ENCODE measurements at regions not wholly inside any gene's neighbourhood (a gene's known extent, or its start where the extent isn't known, plus 50 kb on each side); places are given as distances from the start of the nearest gene placed in this dataset.
"Not testable (repeated sequence)": the region's sequence is repeated elsewhere in the genome, so short reads cannot be mapped to it uniquely, and the experiment has no call there.

DNA sequence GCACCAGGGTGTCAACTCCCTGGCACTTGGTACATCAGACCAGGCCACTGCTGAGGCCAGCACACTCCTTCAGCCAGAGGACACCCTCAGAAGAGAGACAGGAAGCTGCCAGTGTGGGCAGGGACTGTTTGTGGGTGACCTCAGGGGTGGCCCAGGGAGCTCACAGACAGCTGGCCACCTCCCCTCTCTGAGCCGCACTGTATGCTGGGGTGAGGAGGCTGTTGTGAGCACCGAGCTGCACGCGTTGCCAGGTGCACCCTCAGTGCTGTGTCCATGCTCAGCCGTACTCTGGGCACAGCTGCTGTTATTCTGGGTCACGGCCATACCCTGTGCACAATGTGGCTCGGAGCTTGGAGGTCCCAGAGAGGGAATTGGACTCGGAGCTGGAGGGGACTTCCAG, 61.5 kb upstream of the NANOS1 start:
- DNase-seq: no peak

DNA sequence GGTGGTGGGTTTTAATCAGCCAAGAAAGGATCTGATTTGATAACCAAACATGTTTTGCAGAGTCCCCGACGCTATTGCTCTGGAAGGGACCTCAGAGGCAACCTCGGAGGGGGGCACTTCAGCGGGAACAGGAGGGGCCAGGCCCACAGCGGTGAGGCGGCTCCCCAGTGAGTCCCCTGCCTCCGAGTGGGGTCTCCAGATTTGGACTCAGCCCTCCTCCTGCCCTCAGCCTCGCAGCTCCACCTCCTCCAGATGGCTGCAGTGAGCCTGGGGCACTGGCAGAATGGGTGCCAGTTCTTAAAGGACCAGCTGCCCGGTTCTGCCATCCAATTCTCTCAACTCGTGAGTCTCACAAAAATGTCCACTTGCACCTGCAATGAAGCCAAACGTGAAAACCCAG, 61.0 kb upstream of the NANOS1 start:
- DNase-seq: no peak

DNA sequence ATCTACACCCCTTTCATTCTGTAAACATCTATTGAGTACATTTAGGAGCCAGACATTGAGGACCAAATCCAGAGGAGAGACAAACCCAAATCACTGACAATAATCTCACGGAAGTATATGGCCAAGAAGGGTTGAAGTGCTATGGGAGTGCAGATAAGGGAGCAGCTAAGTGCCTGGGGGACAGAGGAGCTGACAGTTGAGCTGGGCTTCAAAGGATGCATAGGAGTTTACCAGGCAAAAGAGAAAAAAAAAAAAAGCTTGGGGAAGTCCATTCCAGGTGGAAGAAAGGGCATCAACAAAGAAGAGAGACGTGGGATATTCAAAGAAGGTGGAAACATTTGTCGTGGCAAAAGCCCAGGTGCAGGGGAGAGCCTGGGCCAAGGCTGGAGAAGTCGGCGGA, 60.5 kb upstream of the NANOS1 start:
- DNase-seq: no peak

DNA sequence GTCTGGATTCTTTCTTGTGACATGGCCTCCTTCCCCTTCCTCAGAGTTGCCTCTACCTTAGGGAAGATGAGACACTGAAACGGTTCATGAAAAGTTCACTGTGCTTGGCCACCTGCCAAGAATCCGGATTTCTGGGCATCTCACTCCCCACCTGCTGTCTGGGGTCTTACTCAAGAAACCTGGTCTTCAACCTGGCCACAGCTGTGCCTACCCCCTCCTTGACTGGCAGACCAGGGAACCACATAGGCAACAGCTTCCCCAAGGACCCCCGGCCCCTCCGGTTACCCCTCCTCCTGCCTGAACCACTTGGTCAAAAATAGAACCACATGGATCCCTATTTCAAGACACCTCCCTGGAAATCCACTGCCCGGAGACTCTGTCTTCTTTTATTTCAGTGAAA, 58.7 kb upstream of the NANOS1 start:
- peak; percentile 24 for DNase-seq

GRCh38 chr10:118971187-118971586, 58.3 kb upstream of the NANOS1 start:
- DNase-seq: no peak

GRCh38 chr10:118971876-118972275, 57.6 kb upstream of the NANOS1 start:
- no peak for DNase-seq

GRCh38 chr10:118973744-118974143, 55.8 kb upstream of the NANOS1 start:
- DNase-seq: no peak

DNA sequence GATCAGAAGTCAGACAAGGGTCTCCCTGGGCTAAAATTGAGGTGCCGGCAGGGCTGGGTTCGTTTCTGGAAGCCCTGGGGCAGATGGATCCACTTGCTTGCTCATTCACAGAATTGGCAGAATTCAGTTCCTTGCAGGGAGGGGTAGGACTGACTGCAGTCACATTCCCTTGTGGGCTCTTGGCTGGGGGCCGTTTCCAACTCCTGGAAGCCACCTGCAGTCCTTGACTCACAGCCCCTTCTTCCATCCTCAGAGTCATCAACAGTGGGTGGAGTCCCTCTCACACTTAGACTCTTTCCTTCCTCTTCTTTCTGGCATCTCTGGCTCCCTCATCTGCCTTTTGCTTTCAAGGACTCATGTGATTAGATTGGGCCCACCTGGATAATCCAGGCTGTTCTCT, 54.6 kb upstream of the NANOS1 start:
- DNase-seq: no peak

- not testable (repeated sequence) for DNase-seq
Measured at GRCh38 chr10:118976219-118976618, 53.3 kb upstream of the NANOS1 start.

GRCh38 chr10:118977022-118977599, 52.4 kb upstream of the NANOS1 start:
- DNase-seq: no peak

GRCh38 chr10:118977835-118978234, 51.7 kb upstream of the NANOS1 start:
- no peak for DNase-seq

- DNase-seq: no peak
Measured at GRCh38 chr10:118978316-118978997, 51.1 kb upstream of the NANOS1 start.

DNA sequence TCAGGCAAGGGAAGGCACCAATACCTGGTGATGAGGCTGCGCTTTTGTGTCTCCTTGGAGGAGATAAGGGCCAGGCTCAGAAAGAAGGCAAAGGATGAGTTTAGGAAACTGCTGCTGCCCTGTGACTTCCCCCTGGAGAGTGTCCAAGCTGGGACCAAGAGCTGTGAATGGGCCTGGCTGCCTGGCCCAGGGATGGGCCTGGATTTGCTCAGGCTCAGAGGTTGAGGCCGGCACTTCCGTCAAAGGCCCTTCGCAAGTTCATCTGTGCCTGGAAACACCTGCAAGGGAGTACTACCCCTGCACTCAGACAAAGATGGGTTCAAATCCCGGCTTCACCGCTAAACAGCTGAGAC, 50.5 kb upstream of the NANOS1 start:
- no peak for DNase-seq

- no peak for DNase-seq
Measured at GRCh38 chr10:118979661-118980060, 49.9 kb upstream of the NANOS1 start.
